Trophoblast cell (in vitro differentiated cells and primary cell): ENCODE measurements at regions not wholly inside any gene's neighbourhood (a gene's known extent, or its start where the extent isn't known, plus 50 kb on each side); places are given as distances from the start of the nearest gene placed in this dataset.

Experiments used
- DNase-seq, 2 donors: peaks; one replicate each; pipeline ENCODE4 v3.0.0-alpha.2; 2016
- H2AFZ ChIP-seq: 2 replicates; pipeline ENCODE4 v1.6.1; 2013; ENCODE audit warnings: low read length, moderate library complexity, mild to moderate bottlenecking; ENCODE audit not compliant: insufficient read depth, poor library complexity
- H2AK5ac ChIP-seq: 2 replicates; pipeline ENCODE4 v1.6.1; 2013; ENCODE audit warnings: mild to moderate bottlenecking, low read length
- H2BK120ac ChIP-seq: 2 replicates; pipeline ENCODE4 v1.6.1; 2013; ENCODE audit warnings: low read length, mild to moderate bottlenecking, moderate library complexity; ENCODE audit not compliant: insufficient read depth, poor library complexity
- H2BK12ac ChIP-seq: 2 replicates; pipeline ENCODE4 v1.6.1; 2013; ENCODE audit warnings: mild to moderate bottlenecking, low read length, moderate library complexity
- H2BK5ac ChIP-seq: 2 replicates; pipeline ENCODE4 v1.6.1; 2013; ENCODE audit warnings: low read length, low read depth, moderate library complexity, mild to moderate bottlenecking; ENCODE audit not compliant: poor library complexity
- H3K14ac ChIP-seq: 2 replicates; pipeline ENCODE4 v1.6.1; 2013; ENCODE audit warnings: mild to moderate bottlenecking, low read length
- H3K18ac ChIP-seq: 2 replicates; pipeline ENCODE4 v1.6.1; 2013; ENCODE audit warnings: mild to moderate bottlenecking, low read length
- H3K23ac ChIP-seq: 2 replicates; pipeline ENCODE4 v1.6.1; 2013; ENCODE audit warnings: low read length
- H3K27ac ChIP-seq: 2 replicates; pipeline ENCODE4 v1.5.1; 2013; ENCODE audit warnings: low read depth, mild to moderate bottlenecking, inconsistent platforms, low read length, moderate library complexity
- H3K27me3 ChIP-seq: 2 replicates; pipeline ENCODE4 v1.6.1; 2013; ENCODE audit warnings: inconsistent platforms, mild to moderate bottlenecking, low read length, moderate library complexity; ENCODE audit not compliant: insufficient read depth
- H3K36me3 ChIP-seq, 2 experiments: 1 replicate in 1 of 2; 2 replicates in 1 of 2; pipeline ENCODE4 v1.6.1; 2013; ENCODE audit warnings: low read length in 2 of 2, mild to moderate bottlenecking in 2 of 2, moderate library complexity in 1 of 2; ENCODE audit not compliant: insufficient read depth in 2 of 2, control insufficient read depth in 1 of 2
- H3K4ac ChIP-seq: 2 replicates; pipeline ENCODE4 v1.6.1; 2013; ENCODE audit warnings: low read depth, mild to moderate bottlenecking, low read length, moderate library complexity
- H3K4me1 ChIP-seq, 2 experiments: 1 replicate in 1 of 2; 2 replicates in 1 of 2; pipeline ENCODE4 v1.6.1; 2013; ENCODE audit warnings: low read length in 2 of 2, mild to moderate bottlenecking in 2 of 2, moderate library complexity in 1 of 2; ENCODE audit not compliant: insufficient read depth in 2 of 2, control insufficient read depth in 1 of 2
- H3K4me2 ChIP-seq: 2 replicates; pipeline ENCODE4 v1.6.1; 2013; ENCODE audit warnings: inconsistent platforms, mild to moderate bottlenecking, low read length, moderate library complexity
- H3K4me3 ChIP-seq: 2 replicates; pipeline ENCODE4 v1.5.1; 2013; ENCODE audit warnings: mild to moderate bottlenecking, low read depth, low read length, inconsistent platforms
- H3K79me1 ChIP-seq: one replicate; pipeline ENCODE4 v1.6.1; 2013; ENCODE audit warnings: low read length
- H3K79me2 ChIP-seq: 2 replicates; pipeline ENCODE4 v1.6.1; 2013; ENCODE audit warnings: low read length, mild to moderate bottlenecking; ENCODE audit not compliant: control insufficient read depth, insufficient read depth, poor library complexity
- H3K9ac ChIP-seq: 2 replicates; pipeline ENCODE4 v1.6.1; 2013; ENCODE audit warnings: mild to moderate bottlenecking, low read length
- H3K9me3 ChIP-seq: 2 replicates; pipeline ENCODE4 v1.6.1; 2013; ENCODE audit warnings: low read depth, mild to moderate bottlenecking, control low read depth, inconsistent platforms, low read length; ENCODE audit not compliant: insufficient read depth
- H4K12ac ChIP-seq: 2 replicates; pipeline ENCODE4 v1.6.1; 2013; ENCODE audit warnings: low read depth, mild to moderate bottlenecking, low read length, moderate library complexity
- H4K8ac ChIP-seq: 2 replicates; pipeline ENCODE4 v1.6.1; 2013; ENCODE audit warnings: low read depth, mild to moderate bottlenecking, low read length, moderate library complexity
- H4K91ac ChIP-seq: one replicate; pipeline ENCODE4 v1.6.1; 2013; ENCODE audit warnings: low read depth, mild to moderate bottlenecking, low read length, moderate library complexity
- WGBS: extraction: QIAGEN DNeasy Blood & Tissue Kit; methylation state at CpG from one replicate; pipeline ENCODE4 v1.1.7; 2013; ENCODE audit warnings: missing lambda C conversion rate; ENCODE audit not compliant: insufficient read length, insufficient coverage; ENCODE audit errors: extremely low coverage; 5-methylcytosine and 5-hydroxymethylcytosine counted together

DNA sequence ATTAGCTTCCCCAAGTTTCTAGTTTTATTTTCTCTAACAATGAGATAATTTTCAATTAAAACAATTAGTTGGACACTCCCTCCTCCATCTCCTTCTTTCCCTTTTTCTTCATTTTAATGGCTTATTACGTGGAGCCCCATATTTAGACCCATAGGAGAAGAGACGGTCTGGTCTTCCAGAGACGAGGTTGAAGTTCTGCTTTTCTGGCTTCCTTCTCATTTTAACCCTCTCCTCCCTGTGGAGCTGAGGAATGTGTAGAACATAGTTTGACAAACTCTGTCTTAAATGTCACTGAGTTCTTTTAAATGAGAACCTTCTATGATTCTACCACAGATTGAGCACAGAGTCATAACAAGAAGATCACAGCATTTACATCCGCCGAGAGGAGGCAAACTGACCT, 86.8 kb downstream of the EDNRB start:
- no peak for DNase-seq
- Histone ChIP-seq H2AK5ac (no peak overlapping the region), H3K4me1 (peaks cover 0 to 2% of the 10 kb centered on the region in 2 experiments), H4K91ac (no peak overlapping the region), H3K79me2 (no peaks in the 10 kb centered on the region), H3K79me1 (no peaks in the 10 kb centered on the region), H3K36me3 (no peaks in the 10 kb centered on the region), H2BK5ac (no peak overlapping the region), H3K14ac (no peak overlapping the region), H3K4me3 (no peak overlapping the region), H3K18ac (no peak overlapping the region), H4K12ac (no peak overlapping the region), H3K9ac (no peak overlapping the region), H3K4me2 (no peak overlapping the region), H3K23ac (no peak overlapping the region), H3K9me3 (no peaks in the 10 kb centered on the region), H4K8ac (no peak overlapping the region), H2AFZ (no peak overlapping the region), H2BK120ac (no peak overlapping the region), H3K4ac (no peak overlapping the region), H3K27ac (no peak overlapping the region), H3K27me3 (no peaks in the 10 kb centered on the region), H2BK12ac (no peak overlapping the region)
- no CpG with 5 or more reads among the region's 5 CpGs for WGBS

DNA sequence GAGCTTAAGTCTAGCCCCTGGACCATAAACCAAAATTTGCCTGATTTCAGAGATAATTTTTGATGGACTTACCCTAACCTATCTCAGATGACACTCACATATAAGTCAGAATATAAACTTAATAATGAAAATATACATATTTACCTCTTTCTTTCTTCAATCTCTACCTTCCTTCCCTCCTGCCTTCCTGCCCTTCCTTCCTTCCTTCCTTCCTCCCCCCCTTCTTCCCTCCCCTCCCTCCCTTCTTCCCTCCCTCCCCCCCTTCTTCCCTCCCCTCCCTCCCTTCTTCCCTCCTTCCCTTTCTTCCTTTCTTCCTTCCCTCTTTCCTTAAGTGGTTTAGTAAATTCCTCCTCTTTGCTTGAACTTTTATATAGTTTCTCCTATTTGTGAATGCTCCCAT, 88.7 kb downstream of the EDNRB start:
- Histone ChIP-seq H3K4me2 (no peak overlapping the region), H3K36me3 (no peaks in the 10 kb centered on the region), H2BK120ac (no peak overlapping the region), H2BK5ac (no peak overlapping the region), H2AFZ (no peak overlapping the region), H3K27ac (no peak overlapping the region), H3K23ac (no peak overlapping the region), H3K14ac (no peak overlapping the region), H4K91ac (no peak overlapping the region), H3K27me3 (no peaks in the 10 kb centered on the region), H3K9ac (no peak overlapping the region), H2BK12ac (no peak overlapping the region), H2AK5ac (no peak overlapping the region), H3K4me1 (peaks cover 0 to 2% of the 10 kb centered on the region in 2 experiments), H4K12ac (no peak overlapping the region), H3K79me1 (no peaks in the 10 kb centered on the region), H3K79me2 (no peaks in the 10 kb centered on the region), H3K4ac (no peak overlapping the region), H3K18ac (no peak overlapping the region), H3K9me3 (no peaks in the 10 kb centered on the region), H4K8ac (no peak overlapping the region), H3K4me3 (no peak overlapping the region)
- DNase-seq: no peak

DNA sequence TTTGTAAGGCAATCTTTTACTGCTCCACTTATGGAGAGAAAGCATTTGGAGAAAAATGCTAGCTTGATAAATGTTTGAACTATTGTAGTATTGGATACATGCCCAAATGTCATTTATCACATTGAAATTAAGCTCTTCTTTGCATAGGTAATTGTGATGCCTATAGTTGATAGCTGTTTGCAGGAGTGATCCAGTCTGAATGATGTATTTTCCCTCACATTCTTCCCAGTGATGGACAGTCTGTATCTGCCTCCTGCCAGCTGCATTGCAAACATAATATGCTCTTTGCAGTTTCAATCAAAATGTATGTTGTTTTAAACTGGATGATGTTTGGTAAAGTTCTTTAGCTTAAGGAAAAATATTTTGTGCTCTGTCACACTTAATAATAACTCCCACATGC, 89.8 kb downstream of the EDNRB start:
- no peak for DNase-seq
- Histone ChIP-seq H2AFZ (no peak overlapping the region), H3K79me2 (no peaks in the 10 kb centered on the region), H3K27me3 (no peaks in the 10 kb centered on the region), H4K91ac (no peak overlapping the region), H3K36me3 (no peaks in the 10 kb centered on the region), H3K18ac (no peak overlapping the region), H3K9me3 (no peaks in the 10 kb centered on the region), H2BK5ac (no peak overlapping the region), H2BK120ac (no peak overlapping the region), H3K4me2 (no peak overlapping the region), H2BK12ac (no peak overlapping the region), H2AK5ac (no peak overlapping the region), H3K79me1 (no peaks in the 10 kb centered on the region), H3K27ac (no peak overlapping the region), H3K4me3 (no peak overlapping the region), H3K9ac (no peak overlapping the region), H4K8ac (no peak overlapping the region), H4K12ac (no peak overlapping the region), H3K14ac (no peak overlapping the region), H3K4me1 (peaks cover 0 to 2% of the 10 kb centered on the region in 2 experiments), H3K23ac (no peak overlapping the region), H3K4ac (no peak overlapping the region)

DNA sequence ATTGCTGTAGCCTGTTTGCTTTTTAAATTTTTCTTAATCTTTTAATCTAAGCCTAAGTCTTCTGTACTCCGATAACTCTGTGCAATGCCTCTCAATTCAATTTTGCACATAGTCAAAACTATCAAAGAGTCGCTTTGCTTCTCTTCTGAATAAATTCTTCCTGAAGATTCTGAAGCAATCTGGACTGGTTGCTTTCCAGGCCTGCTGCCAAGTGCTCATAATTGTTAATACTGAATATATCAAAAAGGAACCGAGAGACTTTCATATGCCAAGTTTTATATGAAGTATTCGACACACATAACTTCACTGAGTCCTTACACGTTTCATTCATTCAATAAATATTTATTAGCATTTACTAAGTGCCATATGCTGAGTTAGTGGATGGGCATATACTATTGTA, 91.3 kb downstream of the EDNRB start:
- Histone ChIP-seq H3K4me3 (no peak overlapping the region), H2AFZ (no peak overlapping the region), H3K4me2 (no peak overlapping the region), H3K9ac (no peak overlapping the region), H4K91ac (no peak overlapping the region), H3K79me1 (no peaks in the 10 kb centered on the region), H2BK5ac (no peak overlapping the region), H3K9me3 (no peaks in the 10 kb centered on the region), H3K18ac (no peak overlapping the region), H2BK120ac (no peak overlapping the region), H4K12ac (no peak overlapping the region), H3K79me2 (no peaks in the 10 kb centered on the region), H2BK12ac (no peak overlapping the region), H3K23ac (no peak overlapping the region), H3K14ac (no peak overlapping the region), H2AK5ac (no peak overlapping the region), H3K27ac (no peak overlapping the region), H3K36me3 (no peaks in the 10 kb centered on the region), H3K4ac (no peak overlapping the region), H3K27me3 (no peaks in the 10 kb centered on the region), H4K8ac (no peak overlapping the region), H3K4me1 (no peaks in the 10 kb centered on the region)
- DNase-seq: no peak
- WGBS: no CpG with 5 or more reads among the region's 5 CpGs
